Activated naive CD8-positive, alpha-beta T cell treated with anti-CD3 and anti-CD28 coated beads, Interleukin-2, amount 50 U/mL, for 16 hours (primary cell): ENCODE measurements at regions not wholly inside any gene's neighbourhood (a gene's known extent, or its start where the extent isn't known, plus 50 kb on each side); places are given as distances from the start of the nearest gene placed in this dataset.
"Not testable (repeated sequence)": the region's sequence is repeated elsewhere in the genome, so short reads cannot be mapped to it uniquely, and the experiment has no call there.

ENCODE experiments used
- DNase-seq: peaks from one replicate; pipeline ENCODE4 v3.0.0-alpha.2; 2020; ENCODE audit warnings: low read depth, low spot score

DNA sequence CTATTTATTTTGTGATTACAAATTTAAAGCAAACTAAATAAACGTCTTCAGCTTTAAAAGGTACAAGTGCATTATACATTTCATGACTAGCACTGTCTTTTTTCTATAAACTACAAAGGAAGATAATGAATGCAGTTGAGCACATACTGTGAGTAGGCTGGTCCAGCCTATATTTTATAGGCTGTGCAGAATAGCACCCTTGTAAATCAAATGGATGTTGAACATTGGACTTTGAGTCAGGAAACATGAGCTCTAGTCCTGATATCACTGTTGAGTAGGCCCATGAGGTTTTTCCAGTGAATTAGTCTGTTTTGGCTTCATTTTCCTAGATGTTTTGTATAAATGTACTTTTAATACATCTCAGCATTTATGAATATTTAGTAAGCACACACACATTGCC, 447.3 kb upstream of the KCNMB2 start:
- no peak for DNase-seq

GRCh38 chr3:178090899-178091298, 445.3 kb upstream of the KCNMB2 start:
- DNase-seq: no peak

DNA sequence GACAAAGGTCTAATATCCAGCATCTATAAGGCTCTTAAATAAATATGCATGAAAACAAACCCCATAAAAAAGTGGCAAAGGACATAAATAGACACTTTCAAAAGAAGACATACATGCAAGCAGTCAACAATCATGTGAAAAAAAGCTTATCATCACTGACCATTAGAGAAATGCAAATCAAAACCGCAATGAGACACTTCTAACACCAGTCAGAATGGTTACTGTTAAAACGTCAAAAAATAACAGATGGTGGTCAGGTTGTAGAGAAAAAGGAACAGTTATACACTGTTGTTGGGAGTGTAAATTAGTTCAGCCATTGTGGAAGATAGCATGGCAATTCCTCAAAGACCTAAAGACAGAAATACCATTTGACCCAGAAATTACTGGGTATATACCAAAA, 440.7 kb upstream of the KCNMB2 start:
- DNase-seq: no peak

DNA sequence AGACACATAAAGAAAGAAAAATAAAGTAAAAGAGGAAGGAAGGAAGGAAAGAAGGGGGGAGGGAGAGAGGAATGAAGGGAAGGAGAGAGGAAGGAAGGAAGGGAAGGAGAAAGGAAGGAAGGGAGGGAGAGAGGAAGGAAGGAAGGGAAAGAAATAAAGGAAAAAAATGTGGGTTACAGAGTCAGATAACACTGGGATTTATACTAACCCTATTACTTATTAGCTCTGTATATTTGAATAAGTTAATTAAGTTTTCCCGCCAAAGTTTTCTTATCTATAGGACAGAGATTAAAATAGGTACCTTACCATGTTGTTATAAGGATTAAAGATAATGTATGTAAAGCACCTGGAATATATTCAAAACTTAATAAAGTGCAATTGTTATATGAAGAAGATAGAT, 439.3 kb upstream of the KCNMB2 start:
- DNase-seq: no peak

- no peak for DNase-seq
Measured at GRCh38 chr3:178097576-178097975, 438.7 kb upstream of the KCNMB2 start.

GRCh38 chr3:178099274-178099673, 437.0 kb upstream of the KCNMB2 start:
- DNase-seq: no peak

DNA sequence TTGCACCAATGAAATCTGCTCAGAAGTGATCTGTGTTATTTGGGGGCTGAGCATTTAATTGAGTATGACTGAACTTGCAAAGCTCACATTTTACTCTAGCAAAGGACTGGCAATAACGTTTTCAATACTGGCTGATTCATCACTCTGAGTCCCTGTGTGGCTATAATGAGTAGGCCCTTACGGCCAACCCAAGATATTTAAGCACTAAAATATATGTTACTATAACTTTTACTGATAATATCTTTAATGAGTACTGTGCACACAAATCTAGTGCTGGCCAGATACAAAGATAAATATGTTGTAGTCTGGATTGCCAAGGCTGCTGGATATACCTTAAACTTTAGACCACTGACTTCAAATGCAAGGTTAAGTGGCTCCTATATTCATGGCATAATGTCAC, 436.4 kb upstream of the KCNMB2 start:
- DNase-seq: no peak

GRCh38 chr3:178100908-178101307, 435.3 kb upstream of the KCNMB2 start:
- DNase-seq: no peak

DNA sequence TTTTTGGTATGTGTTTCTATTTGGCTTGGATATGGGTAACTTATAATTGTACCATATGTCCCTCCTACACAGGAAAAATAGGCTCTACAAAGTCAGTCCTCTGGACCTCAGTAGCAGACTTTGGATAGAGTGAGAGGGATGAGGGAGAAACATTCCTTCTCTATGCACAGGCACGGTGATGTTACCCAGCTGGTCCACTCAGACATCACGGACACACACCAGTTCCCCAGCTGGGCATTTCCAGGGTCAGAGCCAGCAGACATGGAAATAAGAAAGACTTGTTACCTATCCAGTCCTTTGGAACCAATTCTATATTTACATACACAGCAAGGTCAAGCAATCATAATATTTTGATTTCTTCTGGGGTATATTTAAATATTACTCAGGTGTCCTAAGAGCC, 433.1 kb upstream of the KCNMB2 start:
- DNase-seq: no peak

DNA sequence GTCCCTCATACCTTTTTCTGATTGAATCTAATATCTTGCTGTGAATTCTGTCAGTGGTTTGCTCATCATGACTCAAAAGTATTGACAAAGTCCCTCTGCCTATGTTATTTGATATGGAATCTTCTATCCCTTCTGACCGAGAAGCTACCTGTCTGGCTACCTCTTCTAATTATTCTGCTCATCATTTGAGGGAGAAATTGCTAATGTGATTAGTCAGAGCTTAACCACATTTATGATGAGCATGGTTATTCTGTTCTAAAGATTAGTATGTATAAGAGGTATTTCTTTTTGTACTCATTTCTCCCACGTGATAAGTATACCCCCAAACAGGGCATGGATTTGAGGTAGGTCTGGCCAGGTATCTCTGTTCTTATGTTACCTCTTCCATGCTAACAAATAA, 428.4 kb upstream of the KCNMB2 start:
- no peak for DNase-seq

DNA sequence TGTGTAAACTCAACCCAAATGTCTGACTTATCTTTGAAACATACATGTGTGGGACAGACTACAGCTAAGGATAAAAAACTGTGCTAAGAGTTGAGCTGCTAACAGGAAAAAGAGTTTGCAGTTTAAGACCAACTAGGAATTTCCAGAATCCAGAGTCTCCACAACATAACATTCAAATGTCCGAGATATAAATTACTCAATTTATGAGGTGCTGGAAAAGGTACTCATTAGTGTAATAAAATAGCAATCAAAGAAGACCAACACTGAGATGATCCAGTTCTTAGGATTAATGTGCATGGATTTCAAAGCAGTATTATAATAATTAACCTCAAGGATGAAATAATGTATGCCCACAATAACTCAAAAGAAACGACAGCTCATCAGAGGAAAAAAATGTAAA, 426.5 kb upstream of the KCNMB2 start:
- no peak for DNase-seq

DNA sequence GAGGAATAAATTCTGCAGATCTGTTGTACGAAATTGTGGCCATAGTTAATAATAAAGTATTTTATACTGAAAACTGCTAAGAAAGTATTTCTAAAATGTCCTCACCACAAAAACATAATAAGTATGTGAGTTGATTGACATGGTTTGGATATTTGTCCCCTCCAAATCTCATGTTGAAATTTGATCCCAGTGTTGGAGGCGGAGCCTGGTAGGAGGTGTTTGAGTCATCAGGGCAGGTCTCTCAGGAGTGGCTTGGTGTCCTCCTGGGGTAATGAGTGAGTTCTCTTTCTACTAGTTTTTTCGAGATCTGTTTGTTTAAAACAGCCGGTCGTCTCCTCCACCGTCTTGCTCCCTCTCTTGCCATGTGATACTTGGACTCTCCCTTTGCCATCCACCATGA, 424.1 kb upstream of the KCNMB2 start:
- DNase-seq: no peak

DNA sequence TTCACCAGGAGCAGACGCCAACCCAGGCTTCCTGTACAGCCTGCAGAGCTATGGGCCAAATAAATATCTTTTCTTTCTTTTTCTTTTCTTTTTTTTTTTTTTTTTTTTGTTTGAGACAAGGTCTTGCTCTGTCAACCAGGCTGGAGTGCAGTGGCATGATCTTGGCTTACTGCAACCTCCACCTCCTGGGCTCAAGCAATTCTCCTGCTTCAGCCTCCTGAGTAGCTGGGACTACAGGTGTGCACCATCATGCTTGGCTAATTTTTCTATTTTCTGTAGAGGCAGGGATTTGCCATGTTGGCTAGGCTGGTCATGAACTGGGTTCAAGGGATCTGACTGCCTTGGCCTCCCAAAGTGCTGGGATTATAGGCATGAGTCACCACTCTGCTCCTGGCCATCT, 423.7 kb upstream of the KCNMB2 start:
- not testable (repeated sequence) for DNase-seq

DNA sequence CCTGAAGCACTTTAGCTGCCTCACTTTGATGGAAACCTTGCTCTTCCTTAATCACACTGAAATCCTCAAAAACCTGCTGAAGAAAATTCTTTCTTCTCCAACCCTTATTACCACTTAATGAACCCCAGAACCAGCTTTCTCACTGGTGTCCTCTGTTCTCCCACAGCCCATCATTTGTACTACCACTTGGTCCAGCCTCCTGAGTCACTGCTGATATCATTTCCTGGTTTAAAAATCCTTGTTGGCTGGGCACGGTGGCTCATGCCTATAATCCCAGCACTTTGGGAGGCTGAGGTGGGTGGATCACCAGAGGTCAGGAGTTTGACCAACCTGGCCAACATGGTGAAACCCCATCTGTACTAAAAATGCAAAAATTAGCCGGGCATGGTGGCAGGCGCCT, 418.6 kb upstream of the KCNMB2 start:
- no peak for DNase-seq

DNA sequence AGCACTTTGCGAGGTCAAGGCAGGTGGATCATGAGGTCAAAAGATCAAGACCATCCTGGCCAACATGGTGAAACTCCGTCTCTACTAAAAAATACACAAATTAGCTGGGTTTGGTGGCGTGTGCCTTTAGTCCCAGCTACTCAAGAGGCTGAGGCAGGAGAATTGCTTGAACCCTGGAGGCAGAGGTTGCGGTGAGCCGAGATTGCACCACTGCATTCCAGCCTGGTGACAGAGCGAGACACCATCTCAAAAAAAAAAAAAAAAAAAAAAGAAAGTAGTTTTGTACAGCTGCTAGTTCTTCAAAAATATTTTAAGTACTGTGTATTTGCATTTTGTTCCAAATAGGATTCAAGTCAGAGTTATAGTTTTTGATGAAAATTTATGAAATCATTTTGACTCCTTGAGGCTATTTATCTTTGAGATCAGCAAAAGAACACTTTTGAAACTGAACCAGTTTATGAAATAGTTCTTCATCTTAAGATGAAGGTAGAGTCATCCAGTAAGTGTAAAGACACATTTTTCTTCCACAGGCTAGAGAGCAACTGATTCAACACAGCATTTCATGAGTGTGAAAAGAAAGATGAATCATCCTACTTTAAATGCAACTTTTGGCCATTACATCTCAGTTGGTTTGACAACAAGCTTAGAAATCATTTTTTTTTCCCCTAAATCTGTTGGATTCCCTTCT, 416.5 kb upstream of the KCNMB2 start:
- not testable (repeated sequence) for DNase-seq

- no peak for DNase-seq
Measured at GRCh38 chr3:178120367-178120766, 415.9 kb upstream of the KCNMB2 start.

DNA sequence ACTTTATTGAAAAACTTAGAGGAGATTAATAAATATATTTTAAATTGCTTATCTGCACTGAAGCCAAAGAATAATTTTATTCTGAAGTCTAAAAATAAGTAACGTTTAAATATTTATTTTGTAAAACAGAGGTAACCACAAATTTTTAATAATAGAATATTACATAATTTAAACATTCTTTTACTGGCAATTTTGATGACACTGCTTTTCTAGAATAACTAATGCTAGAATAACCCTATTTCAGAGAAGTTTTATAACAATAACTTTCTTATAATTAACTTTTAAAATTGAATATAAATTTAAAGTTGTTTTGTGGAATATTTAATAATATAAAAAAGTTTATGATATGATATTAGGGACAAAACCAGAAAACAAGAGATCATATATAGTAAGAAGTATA, 409.6 kb upstream of the KCNMB2 start:
- DNase-seq: no peak

DNA sequence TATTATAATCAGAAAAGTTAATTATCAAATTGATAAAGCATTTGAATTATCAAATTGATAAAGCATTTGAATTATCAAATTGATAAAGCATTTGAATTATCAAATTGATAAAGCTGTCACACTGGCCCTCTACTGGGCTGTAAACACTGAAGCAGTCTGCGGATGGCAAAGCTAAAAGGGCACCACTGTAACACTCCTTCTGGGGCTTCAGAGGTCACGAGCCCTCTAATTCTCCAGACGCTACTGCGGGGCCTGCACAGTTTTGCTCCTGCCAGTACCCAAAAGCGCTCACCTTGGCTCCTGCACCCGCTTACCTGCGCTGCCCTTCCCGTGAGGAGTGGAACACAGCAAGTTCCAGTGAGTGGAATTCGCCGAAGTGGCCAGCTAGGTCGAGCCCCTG, 409.0 kb upstream of the KCNMB2 start:
- no peak for DNase-seq

GRCh38 chr3:178129109-178129508, 407.1 kb upstream of the KCNMB2 start:
- DNase-seq: no peak

GRCh38 chr3:178131801-178132200, 404.4 kb upstream of the KCNMB2 start:
- no peak for DNase-seq

GRCh38 chr3:178137206-178137605, 399.0 kb upstream of the KCNMB2 start:
- no peak for DNase-seq

- no peak for DNase-seq
Measured at GRCh38 chr3:178137831-178138230, 398.4 kb upstream of the KCNMB2 start.

GRCh38 chr3:178139116-178139515, 397.1 kb upstream of the KCNMB2 start:
- DNase-seq: no peak
